Activated CD8-positive, alpha-beta memory T cell treated with anti-CD3 and anti-CD28 coated beads for 36 hours (primary cell): ENCODE measurements at regions not wholly inside any gene's neighbourhood (a gene's known extent, or its start where the extent isn't known, plus 50 kb on each side); places are given as distances from the start of the nearest gene placed in this dataset.

Experiments
- CTCF ChIA-PET: fragments of 350-600 bp; sonication (Branson Sonifier 250); formaldehyde crosslinking; loops from one replicate; lab custom pipeline; 2021; ENCODE audit warnings: antibody characterized with exemption; lab: Charles Lee
- POLR2A ChIA-PET: fragments of 350-600 bp; sonication (Branson Sonifier 250); formaldehyde crosslinking; loops from one replicate; lab custom pipeline; 2021; ENCODE audit warnings: antibody characterized with exemption; lab: Charles Lee

- ChIA-PET POLR2A (no interaction called here), CTCF (no interaction called here)
Observed at GRCh38 chr4:97479388-97479787, 663.9 kb downstream of the STPG2 start.

GRCh38 chr4:97491856-97492255, 651.4 kb downstream of the STPG2 start:
- CTCF ChIA-PET = no interaction called here
- POLR2A ChIA-PET = no interaction called here

GRCh38 chr4:97493815-97494518, 649.3 kb downstream of the STPG2 start:
- CTCF ChIA-PET = no interaction called here
- POLR2A ChIA-PET = no interaction called here

GRCh38 chr4:97496298-97496873, 646.9 kb downstream of the STPG2 start:
- POLR2A ChIA-PET = no interaction called here
- CTCF ChIA-PET = no interaction called here

GRCh38 chr4:97498875-97499274, 644.4 kb downstream of the STPG2 start:
- ChIA-PET CTCF (no interaction called here), POLR2A (no interaction called here)

GRCh38 chr4:97500423-97500822, 642.9 kb downstream of the STPG2 start:
- ChIA-PET CTCF (no interaction called here), POLR2A (no interaction called here)

GRCh38 chr4:97504713-97505112, 638.6 kb downstream of the STPG2 start:
- ChIA-PET CTCF (no interaction called here), POLR2A (no interaction called here)

- POLR2A ChIA-PET = no interaction called here
- CTCF ChIA-PET = no interaction called here
Observed at GRCh38 chr4:97507587-97508245, 635.6 kb downstream of the STPG2 start.
